ENCODE measurements at regions not wholly inside any gene's neighbourhood (a gene's known extent, or its start where the extent isn't known, plus 50 kb on each side); places are given as distances from the start of the nearest gene placed in this dataset.

DNA sequence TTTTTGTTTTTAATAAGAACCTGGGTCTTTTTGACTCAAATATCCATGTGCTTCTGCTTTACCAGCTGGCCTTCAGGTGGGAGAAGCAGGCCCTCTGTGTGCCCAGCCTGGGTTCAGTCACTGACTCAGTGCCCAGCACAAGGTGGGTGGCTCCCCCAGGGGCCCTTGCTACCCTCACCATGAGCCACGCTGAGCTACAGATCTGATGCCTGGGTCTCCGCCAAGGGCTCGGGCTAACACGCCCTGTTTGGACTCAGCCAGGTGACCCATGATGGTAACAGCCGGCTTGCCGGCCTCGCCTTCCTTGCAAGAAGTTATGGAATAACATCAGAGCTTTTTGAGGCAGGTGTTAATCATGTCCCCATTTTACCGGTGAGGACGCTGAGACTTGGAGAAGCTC, 109.5 kb upstream of the NLRP1 start:
- Histone ChIP-seq H3K27ac (no peak overlapping the region), H3K4me1 (replicated peaks; ENCODE audit: insufficient read depth) (no peaks in the 10 kb centered on the region), H3K9me2 (ENCODE audit: insufficient read depth) (no peaks in the 10 kb centered on the region), H4K20me1 (ENCODE audit: insufficient read depth) (no peaks in the 10 kb centered on the region; the same call in 1 of the 2 replicates), H3K4me3 (no peak overlapping the region), H3K79me2 (ENCODE audit: low read depth) (no peaks in the 10 kb centered on the region), H3F3A (ENCODE audit: insufficient read depth, low read depth) (no peaks in the 10 kb centered on the region), H3K4me2 (no peak overlapping the region), H3K27me3 (ENCODE audit: insufficient read depth, low read depth) (peaks cover 97% of the 10 kb centered on the region), H3K9me3 (ENCODE audit: insufficient read depth, low read depth) (no peaks in the 10 kb centered on the region), H2AFZ (no peak overlapping the region), H3K36me3 (ENCODE audit: low read depth) (no peaks in the 10 kb centered on the region)
- no peak for DNase-seq
- no peak for TF ChIP-seq CTCF (conservative IDR thresholded peaks at IDR 0.05)
- no peak for TF ChIP-seq EZH2 (IDR thresholded peaks at IDR 0.05; ENCODE audit: low read depth)
- intact Hi-C loops (cut with micrococcal nuclease; ENCODE audit: unreplicated experiment): no loop called here
- POLR2A ChIA-PET (ENCODE audit: unreplicated experiment): no interaction called here
- CTCF ChIA-PET: no interaction called here
- no TSS peak for BruUV-seq (replicated peaks)

DNA sequence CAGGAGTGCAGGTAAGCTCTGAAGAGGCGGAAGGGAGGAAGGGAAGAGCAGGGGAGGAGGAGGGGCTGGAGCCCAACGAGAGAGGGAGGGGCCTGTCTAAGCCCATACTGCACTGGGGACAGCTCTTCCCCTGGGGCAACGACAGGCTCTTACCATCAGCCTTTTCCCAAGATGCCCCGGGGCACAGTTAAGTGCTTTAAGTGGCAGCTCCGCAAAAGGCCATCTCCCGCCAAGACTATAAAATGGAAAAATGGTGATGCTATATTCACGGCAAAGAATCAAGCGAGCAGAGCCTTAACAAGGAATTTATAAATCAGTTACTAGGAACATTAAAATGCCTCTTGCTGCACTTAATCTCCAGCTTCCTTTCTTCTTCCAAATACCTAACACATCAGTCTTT, 110.2 kb upstream of the NLRP1 start:
- Histone ChIP-seq H4K20me1 (ENCODE audit: insufficient read depth) (no peaks in the 10 kb centered on the region; the same call in 1 of the 2 replicates), H3K9me3 (ENCODE audit: insufficient read depth, low read depth) (no peaks in the 10 kb centered on the region), H3K27ac (no peak overlapping the region), H3K79me2 (ENCODE audit: low read depth) (no peaks in the 10 kb centered on the region), H3K36me3 (ENCODE audit: low read depth) (no peaks in the 10 kb centered on the region), H3K4me1 (replicated peaks; ENCODE audit: insufficient read depth) (no peaks in the 10 kb centered on the region), H3F3A (ENCODE audit: insufficient read depth, low read depth) (no peaks in the 10 kb centered on the region), H3K9me2 (ENCODE audit: insufficient read depth) (no peaks in the 10 kb centered on the region), H3K4me3 (no peak overlapping the region), H3K4me2 (no peak overlapping the region), H3K27me3 (ENCODE audit: insufficient read depth, low read depth) (peaks cover 97% of the 10 kb centered on the region), H2AFZ (no peak overlapping the region)
- intact Hi-C loops (cut with micrococcal nuclease; ENCODE audit: unreplicated experiment): no loop called here
- no TSS peak for BruUV-seq (replicated peaks)
- TF ChIP-seq EZH2 (IDR thresholded peaks at IDR 0.05; ENCODE audit: low read depth) (no peak), CTCF (conservative IDR thresholded peaks at IDR 0.05) (no peak)
- no peak for DNase-seq
- ChIA-PET CTCF (no interaction called here), POLR2A (ENCODE audit: unreplicated experiment) (no interaction called here)

DNA sequence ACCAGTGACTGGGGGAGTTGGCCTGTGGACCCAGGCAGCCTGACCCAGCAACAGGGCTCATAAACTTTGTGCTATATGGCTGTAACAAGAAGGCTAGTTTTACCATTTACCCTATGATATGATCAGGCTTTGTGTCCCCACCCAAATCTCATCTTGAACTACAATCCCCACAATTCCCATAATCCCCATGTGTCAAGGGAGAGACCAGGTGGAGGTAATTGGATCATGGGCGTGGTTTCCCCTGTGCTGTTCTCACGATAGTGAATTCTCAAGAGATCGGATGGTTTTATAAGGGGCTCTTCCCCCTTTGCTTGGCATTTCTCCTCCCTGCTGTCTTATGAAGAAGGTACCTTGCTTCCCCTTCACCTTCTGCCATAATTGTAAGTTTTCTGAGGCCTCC, 111.2 kb upstream of the NLRP1 start:
- ChIA-PET POLR2A (ENCODE audit: unreplicated experiment) (no interaction called here), CTCF (no interaction called here)
- H2AFZ ChIP-seq: no peak overlapping the region
- no peaks in the 10 kb centered on the region for H3K4me1 ChIP-seq (replicated peaks; ENCODE audit: insufficient read depth)
- H3K36me3 ChIP-seq (ENCODE audit: low read depth): no peaks in the 10 kb centered on the region
- no peak overlapping the region for H3K27ac ChIP-seq
- no peaks in the 10 kb centered on the region for H3K9me3 ChIP-seq (ENCODE audit: insufficient read depth, low read depth)
- no peak for TF ChIP-seq EZH2 (IDR thresholded peaks at IDR 0.05; ENCODE audit: low read depth)
- TF ChIP-seq CTCF (conservative IDR thresholded peaks at IDR 0.05): no peak
- intact Hi-C loops (cut with micrococcal nuclease; ENCODE audit: unreplicated experiment): no loop called here
- BruUV-seq (replicated peaks): no TSS peak
- no peaks in the 10 kb centered on the region for H3F3A ChIP-seq (ENCODE audit: insufficient read depth, low read depth)
- H3K79me2 ChIP-seq (ENCODE audit: low read depth): no peaks in the 10 kb centered on the region
- H4K20me1 ChIP-seq (ENCODE audit: insufficient read depth): no peaks in the 10 kb centered on the region; the same call in 1 of the 2 replicates
- peaks cover 97% of the 10 kb centered on the region for H3K27me3 ChIP-seq (ENCODE audit: insufficient read depth, low read depth)
- no peak overlapping the region for H3K4me3 ChIP-seq
- no peaks in the 10 kb centered on the region for H3K9me2 ChIP-seq (ENCODE audit: insufficient read depth)
- no peak overlapping the region for H3K4me2 ChIP-seq
- DNase-seq: no peak
